ENCODE measurements at regions not wholly inside any gene's neighbourhood (a gene's known extent, or its start where the extent isn't known, plus 50 kb on each side); places are given as distances from the start of the nearest gene placed in this dataset.
A peak's percentile ranks its signal among the peaks of the same experiment; 100 is the strongest.
"Not testable (repeated sequence)": the region's sequence is repeated elsewhere in the genome, so short reads cannot be mapped to it uniquely, and the experiment has no call there.

- DNase-seq = no peak
These were observed 413.0 kb upstream of the ESRRG start for GRCh38 chr1:217135987-217136894.

DNA sequence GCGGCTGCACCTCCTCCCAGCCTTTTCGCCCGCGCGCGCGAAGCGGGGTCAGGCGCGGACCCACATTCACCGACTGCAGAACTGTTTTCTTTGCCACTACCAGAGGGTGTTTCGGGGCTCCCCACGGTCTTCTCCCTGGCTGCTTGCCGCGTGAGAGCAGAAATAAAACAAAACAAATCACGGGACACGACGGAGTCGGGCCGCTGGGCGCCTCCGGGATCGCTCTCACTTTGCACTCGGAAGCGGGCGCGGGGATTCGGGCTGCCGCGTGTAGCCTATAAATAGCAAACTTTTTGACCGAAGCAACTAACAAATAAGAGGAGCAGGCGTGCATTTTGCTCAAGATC, 412.3 kb upstream of the ESRRG start:
- DNase-seq = peak; percentile 33

- no peak for DNase-seq
These were observed 411.8 kb upstream of the ESRRG start for GRCh38 chr1:217134857-217135568.

GRCh38 chr1:217133958-217134856, 411.0 kb upstream of the ESRRG start:
- no peak for DNase-seq

- no peak for DNase-seq
These were observed 409.9 kb upstream of the ESRRG start for GRCh38 chr1:217133092-217133491.

DNA sequence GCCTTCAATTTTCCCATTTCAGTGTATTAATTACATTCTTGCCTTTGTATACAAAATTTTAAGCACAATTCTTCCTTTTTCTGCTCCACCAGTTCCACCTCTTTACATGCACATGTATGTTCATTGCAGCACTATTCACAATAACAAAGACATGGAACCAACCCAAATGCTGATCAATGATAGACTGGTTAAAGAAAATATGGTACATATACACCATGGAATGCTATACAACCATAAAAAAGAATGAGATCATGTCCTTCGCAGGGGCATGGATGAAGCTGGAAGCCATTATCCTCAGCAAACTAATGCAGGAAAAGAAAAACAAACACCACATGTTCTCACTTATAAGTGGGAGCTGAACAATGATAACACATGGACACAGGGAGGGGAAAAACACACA, 400.1 kb upstream of the ESRRG start:
- not testable (repeated sequence) for DNase-seq

- no peak for DNase-seq
These were observed 394.8 kb upstream of the ESRRG start for GRCh38 chr1:217117973-217118465.

DNA sequence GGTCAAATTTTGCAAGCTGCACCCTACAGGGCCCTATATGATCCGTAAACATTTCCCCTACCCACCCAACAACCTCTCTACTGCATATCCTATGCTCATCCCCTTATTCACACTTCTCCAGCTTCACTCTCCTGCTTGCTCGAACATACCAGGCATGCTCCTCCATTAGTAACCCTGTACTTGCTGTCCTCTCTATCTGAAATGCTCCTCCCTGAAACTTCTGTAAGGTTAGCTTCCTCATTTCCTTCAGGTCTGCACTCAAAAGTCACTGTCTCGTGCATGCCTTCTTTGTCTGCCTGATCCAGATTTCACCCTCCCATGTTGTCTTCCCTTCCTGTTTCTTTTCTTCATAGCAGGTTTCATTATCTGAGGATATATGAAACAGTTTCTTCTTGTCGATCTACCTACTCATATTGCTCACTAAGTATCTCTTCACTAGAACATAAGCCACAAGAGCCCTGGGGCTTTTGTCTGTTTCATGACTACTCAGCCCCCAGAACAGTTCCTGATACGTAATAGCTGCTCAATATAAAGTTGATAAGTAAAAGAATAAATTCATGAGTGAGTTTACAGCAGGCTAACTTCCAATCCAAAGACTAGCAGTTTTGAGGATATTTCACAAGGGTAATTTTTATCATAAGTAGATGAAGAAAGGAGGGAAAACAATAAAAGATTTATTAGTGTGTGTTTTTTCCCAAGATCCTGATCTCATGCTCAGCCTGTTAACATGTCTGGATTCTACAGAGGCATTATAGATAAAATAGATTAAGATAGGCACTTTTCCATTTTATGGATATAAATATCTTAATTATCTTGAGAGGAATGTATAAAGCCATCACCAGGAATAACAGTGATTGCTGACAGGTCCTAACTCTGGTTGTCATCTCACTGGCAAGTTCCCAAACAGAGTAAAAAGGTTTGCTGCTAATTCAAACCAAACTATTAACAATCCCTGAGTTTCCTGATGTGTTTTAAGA, 392.5 kb upstream of the ESRRG start:
- DNase-seq = no peak

DNA sequence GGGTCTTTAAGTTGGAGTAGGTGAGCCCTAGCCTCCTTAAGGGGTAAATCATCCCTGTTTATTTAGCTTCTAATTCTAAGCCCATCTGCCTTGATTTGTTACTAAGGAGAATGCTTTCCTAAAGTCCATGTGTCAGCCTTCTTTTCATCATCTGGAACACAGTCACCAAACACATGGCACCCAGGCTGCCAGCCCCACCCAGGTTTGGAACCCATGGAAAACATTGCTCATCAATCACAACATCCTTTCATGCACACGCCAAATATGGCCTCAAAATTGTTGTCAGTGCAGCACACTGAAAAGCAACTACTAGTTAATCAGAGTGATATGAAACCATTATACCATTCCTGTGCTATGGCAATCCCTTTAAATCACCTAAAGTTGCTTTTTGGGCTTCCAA, 386.7 kb upstream of the ESRRG start:
- DNase-seq = no peak

DNA sequence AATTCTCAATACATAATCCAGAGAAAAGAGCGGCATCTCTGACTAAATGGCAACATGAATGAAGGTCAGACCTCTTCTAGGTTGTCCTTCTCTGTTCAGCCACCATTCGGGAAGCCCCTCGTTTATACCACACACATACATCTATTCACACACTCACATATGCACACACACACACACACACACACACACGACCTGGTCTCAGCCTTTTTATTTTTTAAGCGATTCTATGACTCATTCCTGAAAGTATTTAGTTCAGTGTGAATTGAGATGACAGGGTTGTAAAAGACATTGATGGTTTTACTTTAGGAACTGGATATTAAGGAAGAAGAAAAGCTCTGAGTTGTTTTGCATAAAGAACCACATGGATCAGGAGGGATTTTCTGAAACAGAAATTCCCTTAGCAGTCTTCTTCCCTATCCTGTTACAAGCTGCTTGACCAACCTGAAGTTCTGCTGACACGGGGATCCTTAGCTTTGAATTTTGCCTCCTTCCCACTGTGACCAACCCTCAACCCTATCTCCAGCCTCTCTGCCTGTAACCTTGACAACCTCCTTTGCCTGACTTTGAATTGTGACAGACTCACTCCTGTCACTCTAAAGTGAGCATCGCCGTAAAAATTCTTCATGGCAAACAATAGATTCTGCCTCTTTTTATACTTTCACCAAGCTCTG, 383.1 kb upstream of the ESRRG start:
- DNase-seq = no peak

DNA sequence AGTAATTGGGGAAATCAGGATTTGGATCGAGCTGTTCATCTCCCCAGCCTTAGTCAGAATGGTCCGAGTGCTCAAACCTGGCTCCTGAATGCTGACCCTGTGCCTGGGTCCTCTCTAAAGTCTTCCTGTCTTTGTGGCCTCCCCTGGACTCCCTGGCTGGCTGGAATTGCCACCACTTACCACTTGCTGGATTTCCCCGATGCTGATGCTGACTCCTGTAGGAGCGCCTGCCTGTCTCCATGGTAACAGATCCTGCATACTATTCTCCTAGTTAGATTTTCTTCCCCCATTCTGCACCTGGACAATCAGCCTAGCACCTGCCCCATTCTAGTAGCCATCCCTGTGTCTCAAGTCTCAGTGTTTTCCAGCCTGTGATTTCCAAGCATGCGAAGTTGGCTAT, 382.2 kb upstream of the ESRRG start:
- DNase-seq = peak; percentile 61

DNA sequence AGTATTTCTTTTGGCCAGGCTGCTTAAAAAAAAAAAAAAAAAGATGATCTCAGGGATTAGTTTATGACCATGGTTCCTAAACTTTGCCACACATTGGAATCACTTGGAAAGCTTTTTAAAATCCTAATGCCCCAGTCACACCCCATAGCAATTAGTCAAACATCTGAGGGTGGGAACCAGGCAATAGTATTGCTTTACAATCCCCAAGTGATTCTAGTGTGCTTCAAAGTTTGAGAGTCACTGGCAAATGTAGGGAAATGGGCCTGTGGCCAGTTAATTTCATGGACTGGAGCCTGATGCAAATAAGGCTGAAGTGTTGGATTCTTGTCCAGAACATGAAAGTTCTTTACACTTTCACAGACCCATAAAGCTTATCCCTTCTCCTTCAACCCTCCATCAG, 374.6 kb upstream of the ESRRG start:
- no peak for DNase-seq

DNA sequence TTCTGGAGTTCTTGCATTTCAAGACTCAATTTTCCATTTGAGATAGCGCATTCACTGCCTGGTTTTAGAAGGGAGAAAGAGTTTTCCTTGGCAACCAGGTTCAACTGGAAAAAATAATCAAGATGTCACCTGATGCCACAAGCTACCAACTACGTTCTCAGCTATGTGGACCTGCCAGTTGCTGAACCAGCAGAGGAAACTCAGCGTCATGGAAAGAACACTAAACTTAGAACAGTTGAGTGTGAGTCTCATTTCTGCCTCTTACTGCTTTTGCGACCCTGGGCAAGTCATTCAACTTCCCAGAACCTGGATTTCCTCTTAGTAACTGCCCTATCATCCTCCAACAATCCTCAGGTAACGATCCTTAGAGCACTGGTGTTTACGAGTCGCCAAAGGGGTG, 373.0 kb upstream of the ESRRG start:
- no peak for DNase-seq

- no peak for DNase-seq
These were observed 371.9 kb upstream of the ESRRG start for GRCh38 chr1:217095050-217095622.

DNA sequence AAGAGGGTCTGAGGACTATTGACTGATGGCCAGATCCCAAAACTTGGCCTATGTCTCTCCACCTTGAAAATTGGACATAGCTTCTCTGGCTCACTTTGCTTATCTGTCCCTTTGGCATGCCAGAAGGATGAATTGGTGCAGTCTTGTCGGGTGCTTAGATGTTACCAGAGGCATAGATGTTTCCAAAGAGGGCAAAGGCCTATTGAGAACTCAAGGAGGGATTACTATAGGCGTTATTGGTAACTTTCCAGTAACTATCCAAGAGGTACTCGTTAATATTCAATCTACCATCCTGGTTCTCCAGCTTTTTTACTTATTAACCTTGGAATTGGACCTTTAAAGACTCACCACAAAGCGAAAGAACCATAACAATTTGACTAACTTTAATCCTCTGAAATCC, 368.3 kb upstream of the ESRRG start:
- DNase-seq = no peak

- no peak for DNase-seq
These were observed 367.1 kb upstream of the ESRRG start for GRCh38 chr1:217090060-217090911.

GRCh38 chr1:217089361-217090014, 366.3 kb upstream of the ESRRG start:
- DNase-seq = peak; percentile 76

GRCh38 chr1:217088521-217089284, 365.5 kb upstream of the ESRRG start:
- no peak for DNase-seq

DNA sequence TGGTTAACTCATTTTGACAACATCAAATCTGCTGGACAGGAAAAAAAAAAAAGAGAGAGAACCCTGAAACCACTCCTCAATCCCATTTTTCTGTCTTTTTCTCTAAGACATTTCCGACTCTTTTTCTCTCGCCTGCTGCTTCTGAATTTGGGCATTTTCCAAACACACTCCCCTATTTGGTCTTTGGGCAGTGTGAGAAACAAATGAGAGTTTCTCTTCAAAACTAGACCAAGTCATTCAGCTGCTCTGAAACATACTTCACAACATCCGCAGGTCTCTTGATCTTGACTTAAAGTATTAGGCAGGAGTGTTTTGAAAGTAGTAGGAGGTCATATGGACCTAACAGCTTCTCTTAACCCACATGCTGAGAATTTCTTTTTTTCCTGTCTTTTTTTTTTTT, 364.8 kb upstream of the ESRRG start:
- no peak for DNase-seq

Measured in NCI-H1105 treated with DMSO at 0.1 percent for 48 hours (cell line).